Muscle of back (tissue), 3 donors: ENCODE measurements at regions not wholly inside any gene's neighbourhood (a gene's known extent, or its start where the extent isn't known, plus 50 kb on each side); places are given as distances from the start of the nearest gene placed in this dataset.
"Not testable (repeated sequence)": the region's sequence is repeated elsewhere in the genome, so short reads cannot be mapped to it uniquely, and the experiment has no call there.

Experiments
- DNase-seq, 3 donors: peaks; one replicate each; pipeline versions ENCODE4 v3.0.0 to v3.0.0-alpha.2; 2013

DNA sequence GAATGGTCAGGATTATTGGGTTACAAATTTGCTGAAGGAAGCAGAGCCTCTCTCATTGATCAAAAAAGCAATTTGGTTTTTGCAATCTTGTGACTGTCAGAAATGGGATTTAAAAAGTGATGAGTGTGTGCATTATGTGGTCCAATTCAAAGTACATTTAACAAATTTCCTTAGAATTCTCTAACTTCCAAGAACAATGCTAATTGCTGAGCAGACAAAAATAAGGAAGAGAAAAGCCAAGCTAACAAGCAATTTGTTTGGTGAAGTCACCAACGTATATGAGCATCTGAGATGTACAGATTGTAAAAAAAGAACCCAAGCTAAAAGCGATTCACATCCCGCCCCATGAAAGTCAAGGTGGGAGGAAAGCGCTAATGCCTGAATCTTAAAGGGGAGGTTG lies 1643.9 kb downstream of the CDH8 start:
- no peak for DNase-seq

DNA sequence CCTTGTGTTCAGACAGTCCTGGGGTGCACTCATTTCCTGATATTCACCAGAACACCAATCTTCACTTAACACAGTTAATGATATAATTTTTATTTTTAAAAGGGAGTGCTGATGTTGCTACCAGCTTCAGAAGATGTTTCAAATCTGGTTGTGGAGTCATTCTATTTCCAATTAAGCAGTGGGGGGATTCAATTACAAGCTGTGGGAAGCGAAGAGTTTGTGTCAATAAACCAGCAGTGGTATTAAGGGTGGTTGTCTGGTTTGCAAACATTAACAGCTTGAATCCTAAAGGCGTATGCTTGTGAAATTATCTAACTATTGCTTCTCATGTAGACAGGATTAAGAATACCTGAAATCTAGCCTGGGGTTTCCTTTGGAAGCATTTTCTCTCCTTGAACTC lies 1637.5 kb upstream of the GOT2 start:
- no peak for DNase-seq

DNA sequence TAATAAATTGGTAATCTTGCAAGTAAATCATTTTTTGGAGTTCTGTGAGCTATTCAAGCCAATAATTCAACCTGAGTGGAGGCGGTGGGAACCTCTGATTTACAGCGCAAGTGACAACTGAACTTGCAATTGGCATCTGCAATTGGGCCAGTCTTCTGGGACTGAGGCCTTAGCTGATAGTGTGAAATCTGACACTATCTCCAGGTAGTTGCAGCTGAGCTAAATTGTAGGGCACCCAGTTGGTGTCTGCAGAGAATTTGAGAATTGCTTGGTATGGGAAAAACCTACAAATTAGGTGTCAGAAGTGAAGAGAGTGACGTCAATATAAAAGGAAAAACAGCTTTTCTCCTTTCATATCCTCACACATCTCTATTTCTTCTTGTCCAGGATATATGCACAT lies 1633.6 kb upstream of the GOT2 start:
- DNase-seq = no peak

DNA sequence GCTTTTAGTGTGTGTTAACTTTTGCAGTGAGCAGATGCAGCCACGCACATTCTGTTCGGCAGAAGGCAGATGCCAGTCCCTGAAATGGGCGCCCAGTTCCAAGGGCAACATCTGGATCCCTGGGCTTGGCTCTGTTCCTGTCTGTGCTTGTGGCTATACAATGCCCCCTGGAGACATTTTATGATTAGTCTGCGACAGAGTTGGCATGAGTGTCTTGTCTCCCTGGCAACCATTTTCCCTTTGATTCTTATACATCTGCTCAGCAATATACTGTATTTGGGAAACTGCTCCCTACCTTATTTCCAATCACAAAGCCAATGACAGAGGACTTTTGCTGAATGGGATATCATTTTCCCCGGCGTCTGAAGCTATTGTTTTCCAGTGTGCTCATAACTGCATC lies 1629.5 kb upstream of the GOT2 start:
- DNase-seq = no peak

DNA sequence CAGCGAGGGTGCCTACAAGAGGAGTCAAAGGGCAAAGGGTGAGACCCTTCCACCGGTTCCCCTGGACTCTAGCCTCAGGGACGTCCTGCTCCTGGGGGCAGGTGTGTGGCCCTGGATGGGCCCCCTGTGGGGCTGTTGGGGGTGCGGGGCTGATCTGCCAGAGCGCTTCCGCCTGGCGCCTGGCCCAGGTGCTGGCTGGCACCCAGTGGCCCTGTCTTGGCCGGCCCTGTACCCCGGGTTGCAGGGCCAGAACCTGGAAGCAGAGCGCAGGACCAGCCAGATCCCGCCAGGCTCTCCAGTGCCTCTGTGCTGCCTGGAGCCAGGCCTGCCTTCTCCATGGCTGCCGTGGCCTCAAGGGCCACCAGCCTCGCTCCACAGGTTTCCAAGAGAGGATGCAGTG lies 1625.8 kb upstream of the GOT2 start:
- DNase-seq = not testable (repeated sequence)

DNA sequence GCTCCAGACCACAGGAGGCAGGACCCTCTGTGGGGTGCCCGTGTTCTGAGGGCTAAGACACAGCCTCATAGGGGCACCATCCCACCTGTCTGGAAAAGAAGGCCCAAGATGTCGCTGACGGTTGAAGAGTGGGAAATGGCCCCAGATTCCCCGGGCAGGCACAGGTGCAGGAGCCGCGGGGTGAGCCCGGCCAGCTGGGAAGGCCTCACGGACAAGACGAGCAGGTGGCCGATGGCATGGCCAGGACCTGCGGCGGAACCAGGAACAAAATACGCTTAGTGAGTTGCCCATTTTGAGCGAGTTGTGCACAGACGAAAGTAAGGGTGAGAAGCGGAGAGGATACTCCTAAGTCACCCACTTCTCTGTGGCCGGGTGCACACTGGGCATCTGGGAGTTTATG lies 1625.3 kb upstream of the GOT2 start:
- DNase-seq = not testable (repeated sequence)

DNA sequence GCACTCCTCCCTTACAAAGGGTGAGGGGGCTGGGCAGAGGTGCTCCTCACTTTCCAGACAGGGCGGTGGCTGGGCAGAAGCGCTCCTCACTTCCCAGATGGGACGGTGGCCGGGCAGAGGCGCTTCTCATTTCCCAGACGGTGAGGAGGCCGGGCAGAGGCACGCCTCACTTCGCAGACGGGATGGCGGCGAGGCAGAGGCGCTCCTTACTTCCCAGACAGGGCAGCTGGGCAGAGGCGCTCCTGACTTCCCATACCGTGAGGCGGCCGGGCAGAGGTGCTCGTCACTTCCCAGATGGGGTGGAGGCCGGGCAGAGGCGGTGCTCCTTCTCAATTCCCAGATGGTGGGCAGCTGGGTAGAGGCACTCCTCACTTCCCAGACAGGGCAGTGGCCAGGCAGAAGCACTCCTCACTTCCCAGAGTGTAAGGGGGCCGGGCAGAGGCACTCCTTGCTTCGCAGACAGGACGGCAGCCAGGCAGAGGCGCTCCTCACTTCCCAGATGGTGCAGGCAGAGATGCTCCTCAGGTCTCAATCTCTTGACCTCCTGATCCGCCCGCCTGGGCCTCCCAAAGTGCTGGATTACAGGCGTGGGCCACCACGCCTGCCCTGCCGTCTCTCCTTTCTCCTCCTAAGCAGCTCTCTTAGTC lies 1623.9 kb upstream of the GOT2 start:
- DNase-seq = not testable (repeated sequence)

DNA sequence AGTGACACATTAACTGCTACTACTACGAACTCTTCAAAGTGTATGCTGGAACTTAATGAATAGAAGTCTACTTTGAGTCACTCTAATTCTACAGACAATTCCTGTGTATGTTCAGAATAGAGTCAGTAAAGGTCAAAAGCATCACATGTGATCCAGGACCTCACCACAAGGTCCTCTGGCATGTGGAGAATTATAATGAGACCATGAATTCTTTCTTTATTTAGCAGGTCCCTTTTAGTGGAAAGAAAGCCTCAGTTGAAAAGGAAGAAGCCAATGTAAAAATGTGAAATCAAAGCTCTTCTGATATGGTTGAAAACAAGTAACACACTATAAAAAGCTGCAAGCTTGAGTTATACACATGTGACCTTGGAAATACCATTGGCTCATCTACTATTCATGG lies 1612.1 kb upstream of the GOT2 start:
- no peak for DNase-seq

DNA sequence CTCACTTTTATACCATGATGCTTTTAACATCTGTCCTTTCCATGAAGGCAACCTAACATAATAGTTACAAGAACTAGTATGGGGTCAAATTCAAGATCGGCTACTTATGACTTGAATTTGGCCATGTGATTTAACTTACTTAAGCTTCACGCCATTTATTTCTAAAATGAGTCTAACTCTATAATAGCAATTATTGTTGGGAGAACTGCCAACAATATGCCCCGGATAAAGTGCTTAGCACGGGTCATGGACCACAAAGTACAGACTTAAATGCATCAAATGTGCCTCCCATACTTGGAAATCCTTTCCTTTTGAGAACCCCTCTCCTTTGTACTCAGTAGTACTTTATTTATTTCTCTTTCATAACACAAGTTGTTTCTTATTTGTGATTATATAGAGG lies 1603.6 kb upstream of the GOT2 start:
- no peak for DNase-seq

DNA sequence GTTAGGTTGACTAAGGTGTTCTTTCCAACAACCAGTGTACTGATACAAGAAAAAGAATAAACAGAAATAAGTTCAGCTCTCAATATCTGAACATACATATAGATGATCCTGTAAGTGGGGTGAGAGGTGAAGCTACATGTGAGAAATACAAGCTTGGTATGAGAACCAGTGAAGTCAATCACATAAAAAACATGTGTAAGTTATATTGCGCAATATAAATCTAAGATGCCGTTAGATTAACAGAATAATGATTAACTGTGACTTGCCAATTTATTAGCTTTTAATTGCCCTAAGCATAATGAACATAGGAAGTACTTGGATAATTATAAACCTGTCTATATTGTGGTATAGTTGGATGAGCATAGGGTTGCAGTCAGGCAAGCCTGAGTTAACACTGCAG lies 1597.1 kb upstream of the GOT2 start:
- DNase-seq = no peak

DNA sequence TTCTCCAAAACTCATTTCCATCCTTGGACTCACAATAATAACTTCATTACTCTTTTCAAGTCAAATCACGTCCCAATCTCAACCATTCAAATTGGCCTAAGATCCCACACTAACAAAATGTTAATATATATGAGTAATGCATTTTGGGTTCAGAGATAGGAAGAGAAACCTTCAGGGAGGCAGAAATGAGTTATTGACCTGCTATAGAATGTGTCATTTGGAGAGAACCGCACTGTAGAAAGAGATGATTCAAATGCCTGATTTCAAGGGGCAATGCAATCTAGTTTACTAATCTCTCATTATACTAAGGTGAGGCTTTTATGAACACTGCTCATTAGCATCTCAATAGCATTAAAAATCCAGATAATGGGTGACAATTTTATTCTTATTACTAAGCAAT lies 1595.0 kb upstream of the GOT2 start:
- DNase-seq = peak in 1 of 3 donors; percentile 20

DNA sequence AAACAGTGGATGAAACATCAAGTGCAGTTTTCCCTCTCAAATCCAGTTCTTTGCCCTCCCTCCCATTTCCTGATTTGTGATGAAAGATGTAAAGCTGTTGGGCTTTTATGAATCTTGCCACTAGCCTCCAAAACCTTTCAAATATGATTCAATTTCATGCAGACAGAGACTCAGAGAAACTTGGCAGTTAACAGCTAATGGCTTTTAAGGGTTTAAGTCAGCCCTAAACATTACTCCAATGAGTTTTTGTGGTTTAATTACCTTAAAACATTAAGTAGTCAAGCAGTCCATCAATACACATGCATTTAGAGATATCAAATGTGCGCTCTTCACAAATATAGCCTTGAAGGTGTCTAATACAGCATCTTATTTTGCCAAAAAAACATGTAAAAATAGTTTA lies 1594.0 kb upstream of the GOT2 start:
- no peak for DNase-seq

DNA sequence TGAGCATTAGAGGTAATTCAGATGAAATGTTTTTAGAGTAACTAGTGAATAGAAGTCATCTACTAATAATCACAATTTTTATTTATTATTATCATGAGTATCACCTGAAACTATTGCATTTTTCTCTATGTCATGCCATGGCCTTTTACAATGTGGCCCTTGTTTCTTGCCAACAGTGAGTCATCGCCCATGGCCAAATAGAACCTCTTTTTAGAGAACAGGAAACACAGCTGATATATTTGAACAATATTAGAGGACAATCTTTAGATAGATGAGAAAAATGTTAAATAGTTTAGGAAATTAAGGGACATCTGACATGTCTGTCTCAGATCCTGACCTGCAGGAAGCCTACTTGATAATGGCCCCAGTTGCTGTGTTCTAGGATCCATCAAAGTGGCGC lies 1584.4 kb upstream of the GOT2 start:
- no peak for DNase-seq

DNA sequence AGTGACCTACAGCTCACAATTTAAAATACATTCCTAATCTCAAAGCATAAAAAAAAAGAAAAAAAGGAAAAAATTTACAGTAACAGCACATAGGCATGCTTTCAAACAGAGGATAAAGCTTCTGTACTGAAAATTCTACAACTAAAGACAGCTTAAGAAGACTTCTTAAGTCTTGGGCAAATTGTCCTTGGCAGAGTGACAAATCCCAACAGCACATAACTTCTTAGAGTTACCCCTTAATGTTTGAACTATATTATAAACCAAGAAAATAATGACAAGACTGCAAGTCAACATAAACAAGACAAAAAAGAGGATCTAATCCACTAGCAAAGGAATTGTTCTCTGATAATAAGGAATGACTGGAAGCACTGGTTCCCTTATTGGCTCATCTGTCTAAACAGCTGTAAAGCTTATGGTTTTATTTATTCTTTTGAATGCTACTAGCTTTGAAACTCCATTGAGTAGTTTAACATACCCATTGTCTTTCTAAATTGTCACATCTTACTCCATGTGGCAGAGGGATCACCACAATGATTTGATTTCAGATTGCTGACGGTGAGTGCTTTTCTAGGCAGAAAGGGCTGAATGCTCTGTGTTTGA lies 1576.8 kb upstream of the GOT2 start:
- DNase-seq = no peak

DNA sequence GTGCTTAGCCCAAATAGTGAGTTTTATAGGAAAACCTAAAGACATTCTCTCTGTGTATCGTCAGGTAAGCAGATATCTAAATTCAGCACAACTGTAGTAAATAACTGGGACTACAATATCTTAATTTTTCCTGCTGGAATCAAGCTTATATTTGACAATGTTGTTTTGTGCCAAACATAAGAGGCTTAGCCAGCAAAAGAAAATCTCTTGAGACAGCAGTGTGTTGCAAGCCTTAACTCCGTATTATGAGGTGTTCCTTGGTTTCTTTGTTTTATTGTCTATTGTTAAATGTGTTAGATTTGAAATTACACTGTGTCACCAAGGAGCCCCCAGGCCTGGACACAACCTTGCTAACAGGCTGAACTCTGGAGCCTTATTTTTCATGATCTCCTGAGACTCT lies 1570.6 kb upstream of the GOT2 start:
- DNase-seq = peak in 2 of 3 donors; percentile 23 to 65

DNA sequence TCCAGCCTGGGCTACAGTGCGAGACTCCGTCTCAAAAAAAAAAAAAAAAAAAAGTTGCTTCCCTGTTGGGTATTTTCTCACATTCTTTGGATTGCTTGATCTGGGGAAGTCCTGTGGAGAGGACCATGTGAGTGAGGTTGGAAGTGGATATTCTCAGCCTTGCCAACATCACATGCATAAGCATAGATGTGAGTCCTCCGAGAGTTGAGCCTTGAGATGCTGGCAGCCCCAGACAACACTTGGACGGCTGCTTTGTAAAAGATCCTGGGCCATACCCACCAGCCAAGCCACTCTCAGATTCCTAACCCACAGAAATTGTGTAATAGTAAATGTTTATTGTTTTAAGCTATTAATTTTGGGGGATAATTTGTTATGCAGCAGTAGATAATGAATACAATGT lies 1570.0 kb upstream of the GOT2 start:
- peak in 1 of 3 donors; percentile 47 for DNase-seq

DNA sequence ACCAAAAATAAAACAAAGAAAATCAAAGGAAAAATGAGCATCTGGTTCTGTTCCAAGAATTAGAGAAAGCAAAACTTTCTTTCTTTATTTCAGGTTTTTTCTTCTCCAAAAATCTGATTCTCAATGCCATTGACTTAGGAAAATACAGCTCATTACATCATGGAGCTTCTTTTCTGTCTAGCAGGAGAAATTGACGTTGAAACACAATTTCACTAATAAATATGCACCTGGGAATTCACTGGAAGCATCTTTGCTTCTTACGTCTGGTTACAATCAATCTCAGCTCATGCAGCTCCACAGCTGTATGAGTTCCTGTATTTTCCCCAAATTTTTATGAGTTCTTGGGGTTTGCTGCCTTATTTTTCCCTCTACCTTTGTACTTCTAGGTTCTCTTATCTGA lies 1568.6 kb upstream of the GOT2 start:
- peak; percentile 56 to 80 (median 57) for DNase-seq

DNA sequence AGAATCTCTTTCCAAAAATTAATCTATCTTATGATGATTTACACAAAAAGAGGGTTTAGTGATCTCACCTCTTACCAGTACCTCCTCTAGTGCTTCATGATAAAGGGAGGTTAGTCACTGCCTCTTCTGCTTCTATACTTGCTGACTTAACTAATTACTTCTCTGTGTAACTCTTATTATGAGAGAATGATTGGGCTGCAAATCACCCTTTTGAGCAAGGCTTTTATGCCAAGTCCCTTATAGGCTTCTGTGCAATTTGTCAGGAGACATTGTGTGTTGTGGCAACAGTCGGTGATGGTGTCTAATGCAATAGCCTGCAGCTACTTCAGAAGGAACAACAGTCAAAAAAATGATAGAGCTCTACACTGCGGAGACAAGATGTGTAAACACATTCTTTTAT lies 1568.1 kb upstream of the GOT2 start:
- peak in 1 of 3 donors; percentile 7 for DNase-seq

DNA sequence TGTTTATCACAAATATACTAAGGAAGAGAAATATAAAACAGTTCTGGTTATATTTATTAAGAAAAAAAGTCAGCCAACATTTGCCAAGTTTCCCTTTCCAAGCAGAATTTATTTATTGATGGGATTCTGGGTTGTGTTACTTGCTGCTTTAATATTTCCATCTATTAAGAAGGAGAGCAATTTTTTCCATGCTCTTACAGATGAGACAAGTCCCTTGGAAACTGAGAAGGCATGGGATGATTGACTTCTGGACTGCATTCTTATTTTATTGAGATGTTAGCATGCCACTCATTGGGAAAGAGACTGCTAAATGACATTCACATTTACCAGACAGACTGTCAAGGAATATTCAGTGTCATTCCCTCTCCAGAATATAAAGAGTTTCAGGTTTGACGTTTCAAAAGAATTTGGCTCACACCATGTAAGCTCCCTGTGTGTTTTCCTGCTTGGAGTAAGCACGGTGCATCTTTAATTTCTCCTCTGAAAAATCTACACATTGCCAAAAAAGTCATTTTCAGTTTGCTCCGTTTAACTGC lies 1565.2 kb upstream of the GOT2 start:
- peak; percentile 27 to 55 (median 31) for DNase-seq

DNA sequence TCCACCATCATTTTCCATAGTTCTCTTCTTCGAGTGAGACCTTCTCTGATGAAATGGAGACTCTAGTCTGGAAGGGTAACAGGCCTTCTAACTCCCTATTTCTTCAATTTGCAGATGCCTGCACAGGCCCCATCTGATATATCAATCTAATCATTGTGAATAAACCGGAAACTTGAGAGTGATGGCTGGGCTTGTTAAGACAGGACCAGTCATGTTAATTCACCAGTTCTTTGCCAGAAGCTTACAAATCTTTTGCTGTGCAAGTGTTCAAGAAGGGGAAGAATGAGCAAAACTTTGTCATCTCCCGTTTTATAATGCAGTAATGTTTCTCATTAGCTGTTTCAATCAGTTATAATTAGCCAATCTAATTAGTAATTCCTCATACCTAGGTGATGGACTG lies 1561.3 kb upstream of the GOT2 start:
- no peak for DNase-seq

DNA sequence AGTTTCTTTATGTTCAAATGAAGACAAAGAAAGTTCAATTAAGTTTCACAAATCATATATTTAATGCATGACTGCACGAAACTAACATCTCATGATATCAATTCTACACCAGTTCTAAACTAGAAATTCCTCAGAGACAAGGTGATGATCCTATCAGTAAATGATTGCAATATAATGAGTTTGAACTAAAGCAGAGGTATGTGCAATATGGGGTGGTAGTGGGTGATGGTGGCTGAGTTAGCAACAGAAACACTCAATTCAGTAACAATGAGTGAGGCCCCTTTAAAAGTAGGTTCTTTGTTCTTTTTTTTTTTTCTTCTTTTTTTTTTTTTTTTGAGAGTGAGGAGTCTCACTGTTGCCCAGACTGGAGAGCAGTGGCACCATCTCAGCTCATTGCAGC lies 1551.7 kb upstream of the GOT2 start:
- DNase-seq = no peak

DNA sequence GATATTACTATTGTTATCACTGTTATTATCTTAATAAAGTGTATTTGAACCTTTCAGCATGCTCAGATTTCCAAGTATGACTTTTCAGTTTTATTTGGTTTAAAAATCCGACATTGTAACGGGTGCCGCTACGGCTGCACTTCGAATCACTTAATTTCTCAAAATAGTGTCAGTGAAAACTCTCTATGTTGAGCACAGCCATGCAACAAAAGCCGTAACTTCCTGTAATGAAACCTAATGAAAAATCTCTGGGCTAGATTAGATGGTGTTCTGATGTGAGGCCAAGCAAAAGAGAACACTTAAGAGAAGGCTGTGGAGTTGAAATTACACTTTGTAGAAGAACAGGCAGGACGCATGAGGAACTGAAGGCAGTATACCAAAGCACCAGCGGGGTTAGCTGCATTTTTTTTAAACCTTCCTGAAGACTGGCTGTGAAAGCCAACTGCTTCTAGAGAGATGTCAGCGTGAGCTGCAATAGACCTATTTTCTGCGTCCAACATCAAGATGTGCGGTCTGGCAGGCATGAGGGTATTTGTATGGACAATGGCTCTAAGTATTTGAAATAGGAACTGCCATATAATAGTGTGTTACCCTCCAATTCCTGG lies 1545.0 kb upstream of the GOT2 start:
- DNase-seq = no peak

DNA sequence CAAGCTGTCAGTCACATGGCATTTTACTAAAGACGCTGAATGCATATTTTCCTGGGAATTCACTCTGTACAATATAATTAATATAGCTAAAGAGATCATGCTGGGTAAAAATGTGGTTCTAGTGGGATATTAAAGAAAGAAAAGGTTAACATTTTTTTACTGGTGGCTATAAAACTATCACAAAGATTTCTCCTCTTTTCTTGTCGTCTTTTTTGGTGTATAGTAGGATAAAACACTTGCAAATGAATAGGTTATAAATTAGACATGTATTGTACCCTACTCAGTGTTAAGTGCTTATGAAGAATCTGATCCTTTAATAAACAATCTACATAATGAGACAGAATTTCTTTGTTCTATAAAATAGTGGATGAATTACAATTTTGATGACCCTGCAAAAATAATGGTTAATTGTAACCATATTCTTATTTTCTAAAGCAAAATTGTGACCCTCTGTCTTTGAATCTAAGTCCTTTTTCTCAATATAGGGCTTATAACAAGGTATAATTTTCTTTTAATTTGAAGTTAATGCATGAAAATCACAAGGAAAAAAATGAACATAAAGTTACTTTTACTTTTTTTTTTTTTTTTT lies 1540.4 kb upstream of the GOT2 start:
- DNase-seq = no peak
